Mesendoderm (in vitro differentiated cells): ENCODE measurements at regions not wholly inside any gene's neighbourhood (a gene's known extent, or its start where the extent isn't known, plus 50 kb on each side); places are given as distances from the start of the nearest gene placed in this dataset.

Source experiments
- DNase-seq: peaks from one replicate; pipeline ENCODE4 v3.0.0; 2013
- H2AK5ac ChIP-seq: 2 replicates; pipeline ENCODE4 v1.6.1; 2013; ENCODE audit warnings: low read length, inconsistent platforms
- H2BK120ac ChIP-seq: 2 replicates; pipeline ENCODE4 v1.6.1; 2013; ENCODE audit warnings: low read depth, mild to moderate bottlenecking, low read length, moderate library complexity, mixed read lengths
- H2BK15ac ChIP-seq: replicated peaks from 2 replicates; pipeline ENCODE4 v1.6.1; 2013; ENCODE audit warnings: low read depth, mild to moderate bottlenecking, moderate library complexity
- H2BK5ac ChIP-seq: 2 replicates; pipeline ENCODE4 v1.6.1; 2013; ENCODE audit warnings: low read length, inconsistent platforms
- H3K18ac ChIP-seq: 2 replicates; pipeline ENCODE4 v1.6.1; 2013; ENCODE audit warnings: mild to moderate bottlenecking, low read length, mixed read lengths
- H3K23ac ChIP-seq: one replicate; pipeline ENCODE4 v1.6.1; 2013; ENCODE audit warnings: low read length
- H3K27ac ChIP-seq: 2 replicates; pipeline ENCODE4 v1.5.1; 2013; ENCODE audit warnings: low read depth, mild to moderate bottlenecking, inconsistent platforms, low read length, moderate library complexity
- H3K27me3 ChIP-seq: 2 replicates; pipeline ENCODE4 v1.6.1; 2013; ENCODE audit warnings: low read length, control low read depth, mild to moderate bottlenecking, inconsistent platforms; ENCODE audit not compliant: insufficient read depth, poor library complexity
- H3K36me3 ChIP-seq: 2 replicates; pipeline ENCODE4 v1.6.1; 2013; ENCODE audit warnings: low read length, inconsistent platforms; ENCODE audit not compliant: control insufficient read depth, insufficient read depth
- H3K4ac ChIP-seq: one replicate; pipeline ENCODE4 v1.6.1; 2013; ENCODE audit warnings: low read depth, mild to moderate bottlenecking, low read length, moderate library complexity
- H3K4me1 ChIP-seq: 2 replicates; pipeline ENCODE4 v1.6.1; 2013; ENCODE audit warnings: low read depth, low read length, inconsistent platforms; ENCODE audit not compliant: control insufficient read depth
- H3K4me2 ChIP-seq: 2 replicates; pipeline ENCODE4 v1.6.1; 2013; ENCODE audit warnings: low read length
- H3K4me3 ChIP-seq: 2 replicates; pipeline ENCODE4 v1.5.1; 2013; ENCODE audit warnings: mild to moderate bottlenecking, low read length
- H3K56ac ChIP-seq: one replicate; pipeline ENCODE4 v1.6.1; 2013; ENCODE audit warnings: low read length
- H3K79me1 ChIP-seq: 2 replicates; pipeline ENCODE4 v1.6.1; 2013; ENCODE audit warnings: low read length, inconsistent platforms
- H3K79me2 ChIP-seq: 2 replicates; pipeline ENCODE4 v1.6.1; 2013; ENCODE audit warnings: mild to moderate bottlenecking, low read length; ENCODE audit not compliant: control insufficient read depth, insufficient read depth
- H3K9ac ChIP-seq: 2 replicates; pipeline ENCODE4 v1.6.1; 2013; ENCODE audit warnings: low read length, inconsistent platforms
- H4K5ac ChIP-seq: one replicate; pipeline ENCODE4 v1.6.1; 2013; ENCODE audit warnings: low read length
- H4K8ac ChIP-seq: one replicate; pipeline ENCODE4 v1.6.1; 2013; ENCODE audit warnings: low read depth, mild to moderate bottlenecking, control low read depth, low read length, moderate library complexity
- whole genome bisulfite sequencing: extraction: QIAGEN DNeasy Blood & Tissue Kit; methylation state at CpG from one replicate; pipeline ENCODE4 v1.1.7; 2013; ENCODE audit warnings: low lambda C conversion rate, missing lambda C conversion rate; ENCODE audit not compliant: insufficient coverage; ENCODE audit errors: extremely low coverage; 5-methylcytosine and 5-hydroxymethylcytosine counted together

GRCh38 chr17:33491871-33492481 lies 198.9 kb upstream of the ASIC2 start:
- Histone ChIP-seq H3K9ac (no peak overlapping the region), H3K79me2 (no peaks in the 10 kb centered on the region), H3K27me3 (no peaks in the 10 kb centered on the region), H3K27ac (no peak overlapping the region), H4K8ac (no peak overlapping the region), H3K4me1 (no peaks in the 10 kb centered on the region), H3K36me3 (no peaks in the 10 kb centered on the region), H3K18ac (no peak overlapping the region), H2AK5ac (no peak overlapping the region), H3K4ac (no peak overlapping the region), H3K4me2 (no peak overlapping the region), H2BK120ac (no peak overlapping the region), H3K4me3 (no peak overlapping the region), H3K23ac (no peak overlapping the region), H3K56ac (no peak overlapping the region), H3K79me1 (no peaks in the 10 kb centered on the region), H2BK15ac (no peak overlapping the region), H4K5ac (no peak overlapping the region), H2BK5ac (no peak overlapping the region)
- WGBS = no CpG with 5 or more reads among the region's 9 CpGs
- DNase-seq = no peak

GRCh38 chr17:33492731-33493265 lies 199.7 kb upstream of the ASIC2 start:
- Histone ChIP-seq H2BK120ac (no peak overlapping the region), H3K56ac (no peak overlapping the region), H2AK5ac (no peak overlapping the region), H3K4me3 (no peak overlapping the region), H3K36me3 (no peaks in the 10 kb centered on the region), H3K4ac (no peak overlapping the region), H4K5ac (no peak overlapping the region), H2BK5ac (no peak overlapping the region), H3K4me2 (no peak overlapping the region), H3K27me3 (no peaks in the 10 kb centered on the region), H3K79me2 (no peaks in the 10 kb centered on the region), H3K4me1 (no peaks in the 10 kb centered on the region), H3K9ac (no peak overlapping the region), H2BK15ac (no peak overlapping the region), H3K27ac (no peak overlapping the region), H4K8ac (no peak overlapping the region), H3K23ac (no peak overlapping the region), H3K79me1 (no peaks in the 10 kb centered on the region), H3K18ac (no peak overlapping the region)
- WGBS = no CpG with 5 or more reads among the region's 3 CpGs
- DNase-seq = no peak

DNA sequence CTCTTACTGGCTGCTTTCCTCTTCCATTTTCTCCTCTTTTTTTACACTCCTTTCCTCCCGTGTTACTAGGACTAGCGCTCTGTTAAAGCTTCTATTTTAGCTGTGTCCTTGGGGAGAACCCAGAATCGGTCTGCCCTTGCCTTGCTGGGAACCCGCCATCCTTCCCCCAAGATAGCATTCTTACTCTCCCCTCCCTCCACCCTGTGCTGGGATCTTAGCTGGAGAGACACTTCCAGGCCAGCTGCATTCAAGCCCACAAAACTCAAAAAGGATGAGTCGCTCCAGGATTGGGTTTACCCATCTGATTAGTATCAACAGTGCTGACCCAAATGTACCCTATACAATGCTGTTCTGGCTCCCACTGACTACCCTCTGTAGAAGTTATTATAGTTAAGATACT lies 200.5 kb upstream of the ASIC2 start:
- Histone ChIP-seq H3K9ac (no peak overlapping the region), H3K27me3 (no peaks in the 10 kb centered on the region), H3K4me3 (no peak overlapping the region), H3K4me2 (no peak overlapping the region), H3K4me1 (no peaks in the 10 kb centered on the region), H4K5ac (no peak overlapping the region), H3K79me1 (no peaks in the 10 kb centered on the region), H2AK5ac (no peak overlapping the region), H2BK5ac (no peak overlapping the region), H3K4ac (no peak overlapping the region), H3K23ac (no peak overlapping the region), H3K27ac (no peak overlapping the region), H3K36me3 (no peaks in the 10 kb centered on the region), H2BK120ac (no peak overlapping the region), H3K56ac (peak overlapping the region; percentile 10), H4K8ac (no peak overlapping the region), H2BK15ac (no peak overlapping the region), H3K79me2 (no peaks in the 10 kb centered on the region), H3K18ac (no peak overlapping the region)
- WGBS = no CpG with 5 or more reads among the region's 5 CpGs
- no peak for DNase-seq

DNA sequence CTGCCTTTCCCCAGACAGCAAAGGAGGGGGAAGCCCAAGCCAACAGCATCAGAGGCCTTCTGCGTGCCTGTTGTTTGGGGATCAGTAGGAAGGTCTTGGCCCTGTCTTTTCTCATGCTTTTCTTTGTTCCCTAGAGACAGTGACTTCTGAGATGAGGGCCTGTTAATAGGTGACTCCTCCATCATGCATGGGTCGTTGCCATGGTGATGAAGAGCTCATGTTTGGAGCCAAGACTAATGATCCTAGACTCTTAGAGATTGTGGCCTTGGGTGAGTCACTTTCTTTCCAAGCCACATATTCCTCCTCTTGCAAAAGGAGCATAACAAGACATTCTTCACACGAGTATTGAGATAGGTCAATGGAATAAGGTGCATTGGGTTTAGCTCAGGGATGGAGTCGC lies 201.1 kb upstream of the ASIC2 start:
- Histone ChIP-seq H3K79me1 (no peaks in the 10 kb centered on the region), H3K18ac (no peak overlapping the region), H2BK15ac (no peak overlapping the region), H3K79me2 (no peaks in the 10 kb centered on the region), H3K4me2 (no peak overlapping the region), H3K4me3 (no peak overlapping the region), H3K27ac (no peak overlapping the region), H3K9ac (no peak overlapping the region), H3K56ac (no peak overlapping the region), H3K27me3 (no peaks in the 10 kb centered on the region), H2BK120ac (no peak overlapping the region), H3K4me1 (no peaks in the 10 kb centered on the region), H2BK5ac (no peak overlapping the region), H3K4ac (no peak overlapping the region), H2AK5ac (no peak overlapping the region), H3K23ac (no peak overlapping the region), H3K36me3 (no peaks in the 10 kb centered on the region), H4K8ac (no peak overlapping the region), H4K5ac (no peak overlapping the region)
- no CpG with 5 or more reads among the region's 4 CpGs for WGBS
- peak; percentile 46 for DNase-seq

GRCh38 chr17:33497623-33498022 lies 204.5 kb upstream of the ASIC2 start:
- no peak overlapping the region for H3K56ac ChIP-seq

DNA sequence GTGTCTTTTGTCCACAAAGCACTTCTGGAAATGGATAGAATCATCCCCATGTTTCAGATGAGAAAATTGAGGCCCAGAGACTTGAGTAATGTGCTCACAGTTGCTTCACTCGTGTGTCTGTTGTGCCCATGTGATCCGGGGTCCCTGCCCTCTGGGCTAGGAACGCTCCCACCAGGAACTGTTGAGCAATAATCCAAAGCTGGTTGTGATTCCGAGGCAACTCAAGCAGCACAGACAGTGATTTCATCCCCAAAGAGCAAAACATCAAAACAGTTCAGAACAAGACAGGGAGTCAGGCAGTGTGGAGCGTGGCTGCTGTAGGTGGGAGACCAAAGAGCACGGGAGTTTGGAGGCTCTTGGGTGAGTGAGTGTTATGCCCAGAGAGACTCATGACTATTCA lies 205.0 kb upstream of the ASIC2 start:
- no peak overlapping the region for H4K8ac ChIP-seq
- H2BK15ac ChIP-seq = no peak overlapping the region
- H2BK120ac ChIP-seq = no peak overlapping the region
- no peak overlapping the region for H2BK5ac ChIP-seq
- DNase-seq = no peak
- H3K4ac ChIP-seq = no peak overlapping the region
- H4K5ac ChIP-seq = no peak overlapping the region
- no peak overlapping the region for H3K27ac ChIP-seq
- H3K18ac ChIP-seq = no peak overlapping the region
- H3K9ac ChIP-seq = no peak overlapping the region
- H3K4me1 ChIP-seq = no peaks in the 10 kb centered on the region
- H3K79me2 ChIP-seq = no peaks in the 10 kb centered on the region
- H3K4me3 ChIP-seq = no peak overlapping the region
- H3K27me3 ChIP-seq = no peaks in the 10 kb centered on the region
- no peak overlapping the region for H2AK5ac ChIP-seq
- no peak overlapping the region for H3K56ac ChIP-seq
- no CpG with 5 or more reads among the region's 6 CpGs for WGBS
- H3K79me1 ChIP-seq = no peaks in the 10 kb centered on the region
- H3K23ac ChIP-seq = no peak overlapping the region
- no peaks in the 10 kb centered on the region for H3K36me3 ChIP-seq
- no peak overlapping the region for H3K4me2 ChIP-seq

More at GRCh38 chr17:33497623-33498022, 204.5 kb upstream of the ASIC2 start:
- Histone ChIP-seq H2AK5ac (no peak overlapping the region), H3K23ac (no peak overlapping the region), H3K18ac (no peak overlapping the region), H3K27ac (no peak overlapping the region), H3K79me1 (no peaks in the 10 kb centered on the region), H3K4me1 (no peaks in the 10 kb centered on the region), H2BK15ac (no peak overlapping the region), H4K8ac (no peak overlapping the region), H2BK120ac (no peak overlapping the region), H3K36me3 (no peaks in the 10 kb centered on the region), H3K9ac (no peak overlapping the region), H3K4ac (no peak overlapping the region), H3K4me3 (no peak overlapping the region), H3K27me3 (no peaks in the 10 kb centered on the region), H2BK5ac (no peak overlapping the region), H4K5ac (no peak overlapping the region), H3K4me2 (no peak overlapping the region), H3K79me2 (no peaks in the 10 kb centered on the region)
- WGBS = no CpG with 5 or more reads among the region's 3 CpGs
- peak; percentile 40 for DNase-seq
